HCT116 (cell line): ENCODE measurements at regions not wholly inside any gene's neighbourhood (a gene's known extent, or its start where the extent isn't known, plus 50 kb on each side); places are given as distances from the start of the nearest gene placed in this dataset.

Source experiments
- ATAC-seq: fragments of 200-7000 bp; cut with Tn5 transposase; 2 replicates; pipeline ENCODE4 v1.9.1; 2020; ENCODE audit warnings: mild to moderate bottlenecking, moderate library complexity
- BruUV-seq: library from RNA; stranded (reverse); fragments of 400-500 nt; replicated peaks from 2 replicates; lab custom pipeline; 2021; lab: Mats Ljungman, UMichigan
- CTCF ChIA-PET: fragments of 300-600 bp; sonication (Branson Sonifier 250); formaldehyde crosslinking; loops from one replicate; lab custom pipeline; 2021; ENCODE audit warnings: antibody characterized with exemption; lab: Charles Lee
- POLR2A ChIA-PET: fragments of 300-600, 350-600 bp; sonication (Branson Sonifier 250); formaldehyde crosslinking; loops from one replicate; lab custom pipeline; 2021; ENCODE audit warnings: antibody characterized with exemption; lab: Charles Lee
- RAD21 ChIA-PET, 2 experiments: fragments of 300-600 bp; sonication (Branson Sonifier 250); formaldehyde crosslinking; loops; one replicate each; lab custom pipeline; 2023; ENCODE audit warnings: low total read pairs in 2 of 2; ENCODE audit not compliant: uncharacterized antibody in 2 of 2, unreplicated experiment in 2 of 2, low non-redundant PET in 1 of 2; lab: Charles Lee
- DNase-seq: peaks from one replicate; pipeline ENCODE4 v3.0.0-alpha.2; 2010; ENCODE audit warnings: low read depth, low spot score
- H2AFZ ChIP-seq: fragments of 200-600 bp; shearing (Covaris generic), sonication (generic); 2 replicates; pipeline ENCODE4 v1.6.1; 2017; ENCODE audit warnings: low read depth, mixed run types, mixed read lengths, antibody characterized with exemption, low read length; ENCODE audit not compliant: poor library complexity, severe bottlenecking
- H3K27ac ChIP-seq: 2 replicates; pipeline ENCODE4 v1.5.1; 2012; ENCODE audit warnings: low read depth, low read length
- H3K27me3 ChIP-seq: fragments of 200-600 bp; sonication (generic); 2 replicates; pipeline ENCODE4 v1.6.1; 2016; ENCODE audit warnings: mixed run types, low read length, mixed read lengths; ENCODE audit not compliant: insufficient read depth
- H3K36me3 ChIP-seq, 2 experiments: fragments of 200-500 bp in 1 of 2; fragments of 200-600 bp in 1 of 2; sonication (Bioruptor generic) in 1 of 2; sonication (generic) in 1 of 2; 2 replicates each; pipeline versions ENCODE4 v1.5.1 to v1.6.1; 2014 to 2016; ENCODE audit warnings: low read length in 2 of 2, inconsistent platforms in 1 of 2, mixed read lengths in 1 of 2, mixed run types in 1 of 2; ENCODE audit not compliant: insufficient read depth in 2 of 2, control insufficient read depth in 1 of 2
- H3K4me1 ChIP-seq, 2 experiments: fragments of 200-600 bp in 1 of 2; sonication (generic) in 1 of 2; 2 replicates each; pipeline versions ENCODE4 v1.5.1 to v1.6.1; 2012 to 2017; ENCODE audit warnings: low read length in 2 of 2, inconsistent platforms in 1 of 2, mild to moderate bottlenecking in 1 of 2, mixed read lengths in 1 of 2, mixed run types in 1 of 2, moderate library complexity in 1 of 2; ENCODE audit not compliant: insufficient read depth in 2 of 2, control insufficient read depth in 1 of 2
- H3K4me2 ChIP-seq: fragments of 200-600 bp; sonication (generic); 2 replicates; pipeline ENCODE4 v1.6.1; 2017; ENCODE audit warnings: mixed run types, low read length, mixed read lengths
- H3K4me3 ChIP-seq, 2 experiments: fragments of 200-600 bp in 1 of 2; sonication (generic) in 1 of 2; replicated peaks in 1 of 2; 2 replicates each; pipeline ENCODE4 v1.5.1; 2011 to 2016; ENCODE audit warnings: low read length in 2 of 2, control low read depth in 1 of 2, low read depth in 1 of 2, mild to moderate bottlenecking in 1 of 2, mixed read lengths in 1 of 2, mixed run types in 1 of 2
- H3K79me2 ChIP-seq: fragments of 200-600 bp; sonication (generic); 2 replicates; pipeline ENCODE4 v1.6.1; 2017; ENCODE audit warnings: mild to moderate bottlenecking, mixed run types, low read length, moderate library complexity, mixed read lengths; ENCODE audit not compliant: insufficient read depth
- H3K9ac ChIP-seq: fragments of 200-600 bp; sonication (generic); 2 replicates; pipeline ENCODE4 v1.6.1; 2016; ENCODE audit warnings: low read length, mixed read lengths
- H3K9me2 ChIP-seq: fragments of 200-600 bp; sonication (generic), shearing (Covaris generic); 2 replicates; pipeline ENCODE4 v1.6.1; 2017; ENCODE audit warnings: mixed run types, mild to moderate bottlenecking, moderate library complexity; ENCODE audit not compliant: insufficient read depth
- H3K9me3 ChIP-seq, 2 experiments: fragments of 200-500 bp in 1 of 2; fragments of 200-600 bp in 1 of 2; sonication (Bioruptor generic) in 1 of 2; sonication (generic) in 1 of 2; 2 replicates each; pipeline ENCODE4 v1.6.1; 2014 to 2017; ENCODE audit warnings: low read length in 2 of 2, mixed read lengths in 2 of 2, inconsistent platforms in 1 of 2, low read depth in 1 of 2, mild to moderate bottlenecking in 1 of 2, mixed run types in 1 of 2, moderate library complexity in 1 of 2; ENCODE audit not compliant: control insufficient read depth in 1 of 2, insufficient read depth in 1 of 2
- H4K20me1 ChIP-seq: fragments of 200-600 bp; sonication (generic), shearing (Covaris generic); 2 replicates; pipeline ENCODE4 v1.6.1; 2017; ENCODE audit warnings: mixed run types, mild to moderate bottlenecking, moderate library complexity; ENCODE audit not compliant: insufficient read depth
- CBX3 ChIP-seq: IDR thresholded peaks from 2 replicates; pipeline ENCODE4 v1.6.1; 2012; ENCODE audit warnings: low read depth
- CEBPB ChIP-seq: IDR thresholded peaks from 2 replicates; pipeline ENCODE4 v1.6.1; 2012; ENCODE audit warnings: low read depth
- CTCF ChIP-seq, 3 experiments: fragments of 200-600 bp in 1 of 3; sonication (generic) in 1 of 3; IDR thresholded peaks in 2 of 3; conservative IDR thresholded peaks in 1 of 3; 2 replicates each; pipeline ENCODE4 v1.5.1; 2012 to 2017; ENCODE audit warnings: low read depth in 2 of 3, low read length in 2 of 3, antibody characterized with exemption in 1 of 3, borderline replicate concordance in 1 of 3, control low read depth in 1 of 3, mild to moderate bottlenecking in 1 of 3, mixed read lengths in 1 of 3, mixed run types in 1 of 3, moderate library complexity in 1 of 3; ENCODE audit not compliant: insufficient read depth in 1 of 3
- RAD21 ChIP-seq: IDR thresholded peaks from 2 replicates; pipeline ENCODE4 v1.6.1; 2012; ENCODE audit warnings: low read depth, mild to moderate bottlenecking
- SRF ChIP-seq: IDR thresholded peaks from 2 replicates; pipeline ENCODE4 v1.6.1; 2012; ENCODE audit warnings: low read depth
- YY1 ChIP-seq: IDR thresholded peaks from 2 replicates; pipeline ENCODE4 v1.6.1; 2011; ENCODE audit warnings: low read length, low read depth, moderate library complexity, mild to moderate bottlenecking; ENCODE audit not compliant: insufficient replicate concordance; ENCODE audit errors: extremely low read depth
- intact Hi-C: fragments of 100-400 bp; cut with micrococcal nuclease; formaldehyde crosslinking; loops from 2 replicates; pipeline ENCODE4 v1.10.0; 2022

- no peaks in the 10 kb centered on the region for H3K79me2 ChIP-seq
- no peak overlapping the region for H3K4me3 ChIP-seq
- H3K27me3 ChIP-seq, result no peaks in the 10 kb centered on the region
- no peak overlapping the region for H3K4me2 ChIP-seq
- ChIA-PET POLR2A (no interaction called here), CTCF (no interaction called here), RAD21 (no interaction called here)
- H3K9me2 ChIP-seq, result no peaks in the 10 kb centered on the region
- DNase-seq (no peak), ATAC-seq (no peak)
- intact Hi-C loops, result no loop called here
- BruUV-seq, result no TSS peak
- H3K9me3 ChIP-seq, result no peaks in the 10 kb centered on the region
- H3K4me1 ChIP-seq, result peaks cover 4 to 13% of the 10 kb centered on the region in 2 experiments; a peak in 3 of 4 replicates
- H3K27ac ChIP-seq, result no peak overlapping the region
- H3K9ac ChIP-seq, result no peak overlapping the region
- no peak for TF ChIP-seq YY1
- no peak for TF ChIP-seq SRF
- TF ChIP-seq RAD21, result no peak
- H2AFZ ChIP-seq, result no peak overlapping the region
- no peaks in the 10 kb centered on the region for H3K36me3 ChIP-seq
- H4K20me1 ChIP-seq, result no peaks in the 10 kb centered on the region
Observed at GRCh38 chr11:111441443-111441842, 62.4 kb upstream of the POU2AF1 start.

GRCh38 chr11:111440416-111441205 is 61.5 kb upstream of the POU2AF1 start:
- Histone ChIP-seq H3K27ac (no peak overlapping the region), H3K4me2 (no peak overlapping the region), H3K4me1 (peaks cover 4 to 12% of the 10 kb centered on the region in 2 experiments; a peak in 3 of 4 replicates), H3K36me3 (no peaks in the 10 kb centered on the region), H3K9ac (no peak overlapping the region), H3K9me3 (no peaks in the 10 kb centered on the region), H3K27me3 (no peaks in the 10 kb centered on the region), H4K20me1 (no peaks in the 10 kb centered on the region), H3K79me2 (no peaks in the 10 kb centered on the region), H3K9me2 (no peaks in the 10 kb centered on the region), H3K4me3 (no peak overlapping the region), H2AFZ (no peak overlapping the region)
- CTCF ChIA-PET, result interaction anchor here (0.8 kb wide), 1 partner anchor 9 kb away, joined by 3 read pairs; no protein-coding TSS in a partner anchor
- no peak for DNase-seq
- RAD21 ChIA-PET, result no interaction called here
- TF ChIP-seq RAD21 (no peak), CTCF (IDR thresholded peaks at IDR 0.05 in 2 of 3, conservative IDR thresholded peaks at IDR 0.05 in 1 of 3; ENCODE audit: borderline replicate concordance in 1 of 3, insufficient read depth in 1 of 3, low read depth in 2 of 3, low read length in 2 of 3) (no peak), YY1 (no peak), SRF (no peak), CEBPB (no peak), CBX3 (no peak)
- no TSS peak for BruUV-seq
- ATAC-seq, result no peak
- intact Hi-C loops, result no loop called here
- POLR2A ChIA-PET, result no interaction called here
